ENCODE measurements at regions not wholly inside any gene's neighbourhood (a gene's known extent, or its start where the extent isn't known, plus 50 kb on each side); places are given as distances from the start of the nearest gene placed in this dataset.
"Not testable (repeated sequence)": the region's sequence is repeated elsewhere in the genome, so short reads cannot be mapped to it uniquely, and the experiment has no call there.

- TF ChIP-seq OTX1 (CRISPR knock-in tag; IDR thresholded peaks at IDR 0.05) (peak; percentile 37; the same call in 1 of the 2 replicates), ZNF445 (CRISPR knock-in tag; IDR thresholded peaks at IDR 0.05; ENCODE audit: low read depth) (peak; percentile 96), ZNF766 (CRISPR knock-in tag; conservative IDR thresholded peaks at IDR 0.05) (peak; percentile 62; the same call in 1 of the 2 replicates), SMARCE1 (IDR thresholded peaks at IDR 0.05) (peak; percentile 78; the same call in 1 of the 2 replicates), ZBTB17 (CRISPR knock-in tag; IDR thresholded peaks at IDR 0.05) (0 out of 2 replicates have a peak, but pooled peaks have one; percentile 48), CTBP1 (IDR thresholded peaks at IDR 0.05; ENCODE audit: borderline replicate concordance) (peak; percentile 55; the same call in 1 of the 2 replicates), ESRRA (IDR thresholded peaks at IDR 0.05; ENCODE audit: borderline replicate concordance, low read depth) (peak; percentile 80), MTA1 (IDR thresholded peaks at IDR 0.05; ENCODE audit: borderline replicate concordance) (peak; percentile 65; the same call in 1 of the 2 replicates), TRIM24 (IDR thresholded peaks at IDR 0.05) (0 out of 4 replicates have a peak, but pooled peaks of 1 of the 2 experiments have one; percentile 27), SOX6 (IDR thresholded peaks at IDR 0.05) (peak; percentile 93), ZEB2 (IDR thresholded peaks at IDR 0.05) (0 out of 2 replicates have a peak, but pooled peaks have one; percentile 25), ELF4 (CRISPR knock-in tag; IDR thresholded peaks at IDR 0.05) (0 out of 2 replicates have a peak, but pooled peaks have one; percentile 22), ARID1B (IDR thresholded peaks at IDR 0.05) (0 out of 2 replicates have a peak, but pooled peaks have one; percentile 17), NR2C2 (tag; IDR thresholded peaks at IDR 0.05) (peak; percentile 18; the same call in 1 of the 2 replicates)
- H3K36me3 ChIP-seq (ENCODE audit: control insufficient read depth, insufficient read depth, low read length); H3K9me3 ChIP-seq (replicated peaks; ENCODE audit: control insufficient read depth, insufficient read depth, low read depth, low read length); H3K9me1 ChIP-seq (ENCODE audit: control insufficient read depth, insufficient read depth, low read length); H4K20me1 ChIP-seq (replicated peaks; ENCODE audit: control insufficient read depth, insufficient read depth, low read length); H3K4me3 ChIP-seq; intact Hi-C loops (cut with micrococcal nuclease); CTCF ChIA-PET (ENCODE audit: low intra/inter-chr PET ratio); in situ Hi-C loops (cut with MboI); H2AFZ ChIP-seq (ENCODE audit: low read depth, low read length); DNase-seq (ENCODE audit: extremely low read depth in 1 of 4, low spot score in 3 of 4); H3K27ac ChIP-seq (ENCODE audit: extremely low read depth, low read depth, low read length); H3K4me1 ChIP-seq (replicated peaks in 1 of 2; ENCODE audit: control insufficient read depth in 2 of 2, insufficient read depth in 2 of 2, low read length in 2 of 2); BruUV-seq (replicated peaks); H3K9ac ChIP-seq (ENCODE audit: insufficient read depth in 1 of 2, low read depth in 2 of 2, low read length in 2 of 2); H3K79me2 ChIP-seq (ENCODE audit: control insufficient read depth, insufficient read depth, low read length); H3K27me3 ChIP-seq (ENCODE audit: control insufficient read depth in 2 of 2, insufficient read depth in 2 of 2, low read length in 2 of 2); H3K4me2 ChIP-seq (ENCODE audit: insufficient read depth, low read length); FAIRE-seq; POLR2A ChIA-PET; ATAC-seq; TF ChIP-seq NR2C2 (CRISPR knock-in tag; IDR thresholded peaks at IDR 0.05): not testable (repeated sequence)
- 0% methylated on average over 3 of the region's 3 CpGs for whole genome bisulfite sequencing (ENCODE audit: insufficient coverage, low coverage, missing lambda C conversion rate)
Observed at GRCh38 chr1:220444586-220444985, 83.3 kb upstream of the MARK1 start.

Measured in K562 (cell line).